HCT116 (cell line): ENCODE measurements at regions not wholly inside any gene's neighbourhood (a gene's known extent, or its start where the extent isn't known, plus 50 kb on each side); places are given as distances from the start of the nearest gene placed in this dataset.

ENCODE experiments used
- EZH2 ChIP-seq: fragments of 200-600 bp; sonication (generic); IDR thresholded peaks from 2 replicates; pipeline ENCODE4 v1.6.1; 2017; ENCODE audit warnings: antibody characterized with exemption, mixed run types
- EZH2phosphoT487 ChIP-seq: fragments of 200-600 bp; IDR thresholded peaks from 2 replicates; pipeline ENCODE4 v1.6.1; 2018; ENCODE audit warnings: antibody characterized with exemption, borderline replicate concordance
- POLR2A ChIP-seq: IDR thresholded peaks from 2 replicates; pipeline ENCODE4 v1.7.0; 2011; ENCODE audit warnings: borderline replicate concordance; ENCODE audit not compliant: insufficient read depth, insufficient read length; ENCODE audit errors: extremely low read depth
- ZNF274 ChIP-seq: fragments of 200-500 bp; sonication (Bioruptor generic); IDR thresholded peaks from 2 replicates; pipeline ENCODE4 v1.6.1; 2014; ENCODE audit warnings: mild to moderate bottlenecking, low read depth, low read length, inconsistent platforms
- TF ChIP-seq, protein P1 (sequence below), 3 experiments: fragments of 200-600 bp in 1 of 3; sonication (generic) in 1 of 3; IDR thresholded peaks in 2 of 3; conservative IDR thresholded peaks in 1 of 3; 2 replicates each; pipeline ENCODE4 v1.5.1; 2012 to 2017; ENCODE audit warnings: low read depth in 2 of 3, low read length in 2 of 3, antibody characterized with exemption in 1 of 3, borderline replicate concordance in 1 of 3, control low read depth in 1 of 3, mild to moderate bottlenecking in 1 of 3, mixed read lengths in 1 of 3, mixed run types in 1 of 3, moderate library complexity in 1 of 3; ENCODE audit not compliant: insufficient read depth in 1 of 3
- TF ChIP-seq, protein P2 (sequence below): IDR thresholded peaks from 2 replicates; pipeline ENCODE4 v1.6.1; 2012; ENCODE audit warnings: low read depth

DNA sequence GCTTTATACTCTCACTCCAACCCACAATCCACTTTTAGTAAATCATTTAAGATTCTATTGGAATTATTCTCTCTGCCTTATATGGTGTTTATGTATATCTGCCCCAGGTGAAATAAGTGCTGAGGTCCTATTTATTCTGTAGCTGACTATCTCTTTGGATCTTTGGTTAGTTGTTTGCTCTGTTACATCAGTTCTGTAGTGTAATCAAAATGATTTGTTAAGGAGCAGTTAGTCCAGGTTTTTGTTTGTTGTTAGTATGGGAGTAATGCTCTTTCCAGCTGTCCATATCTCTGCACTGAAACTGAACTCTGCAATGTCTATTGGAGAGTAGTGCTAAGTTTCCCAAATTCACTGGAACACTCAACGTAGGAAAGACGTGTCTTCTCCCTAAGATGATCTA, 615.8 kb downstream of the SNAPC1 start:
- no peak for TF ChIP-seq EZH2
- TF ChIP-seq, protein P1, sequence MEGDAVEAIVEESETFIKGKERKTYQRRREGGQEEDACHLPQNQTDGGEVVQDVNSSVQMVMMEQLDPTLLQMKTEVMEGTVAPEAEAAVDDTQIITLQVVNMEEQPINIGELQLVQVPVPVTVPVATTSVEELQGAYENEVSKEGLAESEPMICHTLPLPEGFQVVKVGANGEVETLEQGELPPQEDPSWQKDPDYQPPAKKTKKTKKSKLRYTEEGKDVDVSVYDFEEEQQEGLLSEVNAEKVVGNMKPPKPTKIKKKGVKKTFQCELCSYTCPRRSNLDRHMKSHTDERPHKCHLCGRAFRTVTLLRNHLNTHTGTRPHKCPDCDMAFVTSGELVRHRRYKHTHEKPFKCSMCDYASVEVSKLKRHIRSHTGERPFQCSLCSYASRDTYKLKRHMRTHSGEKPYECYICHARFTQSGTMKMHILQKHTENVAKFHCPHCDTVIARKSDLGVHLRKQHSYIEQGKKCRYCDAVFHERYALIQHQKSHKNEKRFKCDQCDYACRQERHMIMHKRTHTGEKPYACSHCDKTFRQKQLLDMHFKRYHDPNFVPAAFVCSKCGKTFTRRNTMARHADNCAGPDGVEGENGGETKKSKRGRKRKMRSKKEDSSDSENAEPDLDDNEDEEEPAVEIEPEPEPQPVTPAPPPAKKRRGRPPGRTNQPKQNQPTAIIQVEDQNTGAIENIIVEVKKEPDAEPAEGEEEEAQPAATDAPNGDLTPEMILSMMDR (IDR thresholded peaks at IDR 0.05 in 2 of 3, conservative IDR thresholded peaks at IDR 0.05 in 1 of 3; ENCODE audit: borderline replicate concordance in 1 of 3, insufficient read depth in 1 of 3, low read depth in 2 of 3, low read length in 2 of 3) = no peak
- TF ChIP-seq ZNF274 = no peak
- TF ChIP-seq EZH2phosphoT487 = no peak
- TF ChIP-seq, protein P2, sequence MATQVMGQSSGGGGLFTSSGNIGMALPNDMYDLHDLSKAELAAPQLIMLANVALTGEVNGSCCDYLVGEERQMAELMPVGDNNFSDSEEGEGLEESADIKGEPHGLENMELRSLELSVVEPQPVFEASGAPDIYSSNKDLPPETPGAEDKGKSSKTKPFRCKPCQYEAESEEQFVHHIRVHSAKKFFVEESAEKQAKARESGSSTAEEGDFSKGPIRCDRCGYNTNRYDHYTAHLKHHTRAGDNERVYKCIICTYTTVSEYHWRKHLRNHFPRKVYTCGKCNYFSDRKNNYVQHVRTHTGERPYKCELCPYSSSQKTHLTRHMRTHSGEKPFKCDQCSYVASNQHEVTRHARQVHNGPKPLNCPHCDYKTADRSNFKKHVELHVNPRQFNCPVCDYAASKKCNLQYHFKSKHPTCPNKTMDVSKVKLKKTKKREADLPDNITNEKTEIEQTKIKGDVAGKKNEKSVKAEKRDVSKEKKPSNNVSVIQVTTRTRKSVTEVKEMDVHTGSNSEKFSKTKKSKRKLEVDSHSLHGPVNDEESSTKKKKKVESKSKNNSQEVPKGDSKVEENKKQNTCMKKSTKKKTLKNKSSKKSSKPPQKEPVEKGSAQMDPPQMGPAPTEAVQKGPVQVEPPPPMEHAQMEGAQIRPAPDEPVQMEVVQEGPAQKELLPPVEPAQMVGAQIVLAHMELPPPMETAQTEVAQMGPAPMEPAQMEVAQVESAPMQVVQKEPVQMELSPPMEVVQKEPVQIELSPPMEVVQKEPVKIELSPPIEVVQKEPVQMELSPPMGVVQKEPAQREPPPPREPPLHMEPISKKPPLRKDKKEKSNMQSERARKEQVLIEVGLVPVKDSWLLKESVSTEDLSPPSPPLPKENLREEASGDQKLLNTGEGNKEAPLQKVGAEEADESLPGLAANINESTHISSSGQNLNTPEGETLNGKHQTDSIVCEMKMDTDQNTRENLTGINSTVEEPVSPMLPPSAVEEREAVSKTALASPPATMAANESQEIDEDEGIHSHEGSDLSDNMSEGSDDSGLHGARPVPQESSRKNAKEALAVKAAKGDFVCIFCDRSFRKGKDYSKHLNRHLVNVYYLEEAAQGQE = no peak
- TF ChIP-seq POLR2A = no peak
